Astrocyte of the spinal cord (primary cell): ENCODE measurements at regions not wholly inside any gene's neighbourhood (a gene's known extent, or its start where the extent isn't known, plus 50 kb on each side); places are given as distances from the start of the nearest gene placed in this dataset.

Experiments used
- DNase-seq: peaks from one replicate; pipeline ENCODE4 v3.0.0; 2011; ENCODE audit warnings: low read depth, low spot score
- H3K4me3 ChIP-seq: 2 replicates; pipeline ENCODE4 v1.5.1; 2011; ENCODE audit warnings: low read depth, mild to moderate bottlenecking, low read length, moderate library complexity
- CTCF ChIP-seq: IDR thresholded peaks from 2 replicates; pipeline ENCODE4 v1.5.1; 2012; ENCODE audit warnings: low read depth, mild to moderate bottlenecking, low read length, inconsistent platforms
- in situ Hi-C: cut with HindIII; loops from 2 replicates; pipeline ENCODE4 v1.10.0; 2017; ENCODE audit warnings: low sequenced_read_pairs

GRCh38 chr2:147173798-147174197 lies 671.0 kb upstream of the ACVR2A start:
- in situ Hi-C loops: no loop called here
- no peak for TF ChIP-seq CTCF
- no peak overlapping the region for H3K4me3 ChIP-seq
- no peak for DNase-seq

GRCh38 chr2:147173189-147173581 lies 671.6 kb upstream of the ACVR2A start:
- no peak for TF ChIP-seq CTCF
- no peak overlapping the region for H3K4me3 ChIP-seq
- in situ Hi-C loops: no loop called here
- DNase-seq: peak; percentile 3

- in situ Hi-C loops: no loop called here
- no peak for DNase-seq
- H3K4me3 ChIP-seq: no peak overlapping the region
- TF ChIP-seq CTCF: no peak
Observed at GRCh38 chr2:147172493-147173188, 672.2 kb upstream of the ACVR2A start.

- no peak for TF ChIP-seq CTCF
- in situ Hi-C loops: no loop called here
- no peak for DNase-seq
- H3K4me3 ChIP-seq: no peak overlapping the region
Observed at GRCh38 chr2:147171941-147172340, 672.9 kb upstream of the ACVR2A start.

GRCh38 chr2:147170932-147171331 lies 673.9 kb upstream of the ACVR2A start:
- no peak for DNase-seq
- no peak for TF ChIP-seq CTCF
- in situ Hi-C loops: no loop called here
- H3K4me3 ChIP-seq: no peak overlapping the region

GRCh38 chr2:147165697-147166382 lies 679.0 kb upstream of the ACVR2A start:
- DNase-seq: no peak
- no peak for TF ChIP-seq CTCF
- in situ Hi-C loops: no loop called here
- H3K4me3 ChIP-seq: no peak overlapping the region
